ENCODE measurements at regions not wholly inside any gene's neighbourhood (a gene's known extent, or its start where the extent isn't known, plus 50 kb on each side); places are given as distances from the start of the nearest gene placed in this dataset.
"Not testable (repeated sequence)": the region's sequence is repeated elsewhere in the genome, so short reads cannot be mapped to it uniquely, and the experiment has no call there.

GRCh38 chr2:126952216-126952615, 53.5 kb downstream of the TEX51 start:
- no peak for DNase-seq

- no peak for DNase-seq
Measured at GRCh38 chr2:126953483-126953882, 54.8 kb downstream of the TEX51 start.

GRCh38 chr2:126954831-126955230, 56.1 kb downstream of the TEX51 start:
- no peak for DNase-seq

DNA sequence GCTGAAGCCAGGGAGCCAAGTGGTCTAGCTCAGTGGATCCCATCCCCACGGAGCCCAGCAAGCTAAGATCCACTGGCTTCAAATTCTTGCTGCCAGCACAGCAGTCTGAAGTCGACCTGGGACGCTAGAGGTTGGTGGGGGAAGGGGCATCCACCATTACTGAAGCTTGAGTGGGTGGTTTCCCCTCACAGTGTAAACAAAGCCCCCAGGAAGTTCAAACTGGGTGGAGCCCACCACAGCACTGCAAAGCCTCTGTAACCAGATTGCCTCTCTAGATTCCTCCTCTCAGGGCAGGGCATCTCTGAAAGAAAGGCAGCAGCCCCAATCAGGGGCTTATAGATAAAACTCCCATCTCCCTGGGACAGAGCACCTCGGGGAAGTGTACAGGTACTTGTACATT, 58.1 kb downstream of the TEX51 start:
- DNase-seq = not testable (repeated sequence)

- no peak for DNase-seq
Measured at GRCh38 chr2:126963390-126963789, 64.7 kb downstream of the TEX51 start.

GRCh38 chr2:126966601-126967000, 67.9 kb downstream of the TEX51 start:
- no peak for DNase-seq

DNA sequence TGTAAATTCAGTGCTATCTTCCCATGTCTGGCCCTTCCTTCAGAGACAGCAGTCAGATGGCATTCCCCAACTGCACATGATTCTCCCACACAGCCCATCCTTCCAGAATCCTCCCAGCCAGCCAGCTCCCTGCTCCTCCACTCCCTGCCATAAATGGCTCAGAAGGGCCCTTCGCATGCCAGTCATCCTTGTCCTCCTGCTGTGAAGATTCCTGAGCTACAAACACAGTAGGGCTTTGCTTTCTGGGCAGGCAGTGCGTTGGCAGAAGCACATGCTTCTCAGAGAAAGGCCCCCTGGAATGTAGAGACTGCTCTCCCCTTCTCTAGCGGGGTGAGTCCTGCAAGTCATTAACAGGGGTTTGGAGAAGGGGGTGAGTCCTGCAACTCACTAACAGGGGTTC, 71.9 kb downstream of the TEX51 start:
- DNase-seq = no peak

DNA sequence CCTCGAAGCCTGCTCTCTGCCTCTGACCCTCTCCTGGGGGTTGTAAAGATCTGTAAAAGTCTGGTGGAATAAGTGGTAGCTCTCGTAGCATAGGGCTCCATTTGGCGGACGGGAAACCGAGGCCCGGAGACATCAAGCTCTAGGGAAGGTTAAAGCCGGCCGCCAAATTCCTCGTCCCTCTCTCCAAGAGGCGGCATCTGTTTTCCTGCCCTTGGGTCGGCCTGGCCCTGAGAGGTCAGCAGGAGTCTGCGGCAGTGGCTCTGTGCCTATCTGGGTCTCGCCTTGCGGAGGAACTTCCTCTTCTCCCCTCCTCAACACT, 72.4 kb downstream of the TEX51 start:
- no peak for DNase-seq

DNA sequence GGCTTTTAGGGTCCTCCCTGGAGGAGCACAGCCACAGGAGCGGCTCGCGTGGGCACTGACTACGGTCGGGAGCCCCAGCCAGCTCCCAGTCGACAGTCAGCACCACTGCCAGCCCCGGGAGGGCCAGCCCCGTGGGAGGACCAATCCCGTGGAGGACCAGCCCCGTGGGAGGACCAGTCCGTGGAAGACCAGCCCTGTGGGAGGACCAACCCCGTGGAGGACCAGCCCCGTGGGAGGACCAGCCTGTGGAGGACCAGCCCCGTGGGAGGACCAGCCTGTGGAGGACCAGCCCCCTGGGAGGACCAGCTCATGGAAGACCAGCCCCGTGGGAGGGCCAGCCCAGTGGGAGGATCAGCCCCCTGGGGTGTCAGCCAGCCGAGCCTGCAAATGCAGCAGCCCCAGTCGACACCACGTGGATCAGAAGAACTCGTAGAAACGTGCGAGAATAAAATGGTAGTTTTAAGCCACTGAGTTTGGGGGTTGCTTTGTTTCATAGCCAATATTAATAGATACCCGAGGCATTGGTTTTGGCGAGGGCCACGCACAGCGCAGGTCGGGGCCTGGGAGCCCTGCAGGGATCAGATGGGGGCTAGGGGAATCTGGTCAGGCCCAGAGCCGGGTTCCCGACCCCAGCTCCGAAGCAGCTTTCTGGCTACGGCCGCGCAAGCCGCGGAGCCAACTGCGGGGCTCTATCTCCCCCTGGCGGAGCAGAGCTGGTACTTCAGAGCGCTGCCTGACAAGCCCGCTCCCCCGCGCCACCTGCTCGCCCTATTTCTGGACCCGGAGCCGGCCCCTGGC, 73.0 kb downstream of the TEX51 start:
- peak; percentile 5 for DNase-seq

DNA sequence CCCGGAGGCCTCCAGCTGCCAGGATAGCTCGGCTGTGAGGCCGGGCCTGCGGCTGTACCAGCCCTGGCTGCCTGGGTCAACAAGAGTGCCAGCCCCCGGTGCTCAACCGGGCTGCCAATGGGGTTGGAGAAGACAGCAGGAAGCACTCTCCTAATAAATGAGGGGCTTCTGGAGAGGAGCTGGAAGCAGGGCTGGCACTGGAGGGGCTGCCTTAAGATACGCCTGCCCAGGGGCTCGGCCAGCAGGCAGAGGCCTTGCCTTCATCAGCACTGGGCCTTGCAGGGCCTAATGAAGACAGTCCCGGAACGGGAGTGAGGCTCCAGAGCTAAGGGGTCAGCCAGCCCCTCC, 73.6 kb downstream of the TEX51 start:
- no peak for DNase-seq

GRCh38 chr2:126973745-126974144, 75.1 kb downstream of the TEX51 start:
- DNase-seq = no peak

GRCh38 chr2:126975671-126976655, 77.3 kb downstream of the TEX51 start:
- no peak for DNase-seq

DNA sequence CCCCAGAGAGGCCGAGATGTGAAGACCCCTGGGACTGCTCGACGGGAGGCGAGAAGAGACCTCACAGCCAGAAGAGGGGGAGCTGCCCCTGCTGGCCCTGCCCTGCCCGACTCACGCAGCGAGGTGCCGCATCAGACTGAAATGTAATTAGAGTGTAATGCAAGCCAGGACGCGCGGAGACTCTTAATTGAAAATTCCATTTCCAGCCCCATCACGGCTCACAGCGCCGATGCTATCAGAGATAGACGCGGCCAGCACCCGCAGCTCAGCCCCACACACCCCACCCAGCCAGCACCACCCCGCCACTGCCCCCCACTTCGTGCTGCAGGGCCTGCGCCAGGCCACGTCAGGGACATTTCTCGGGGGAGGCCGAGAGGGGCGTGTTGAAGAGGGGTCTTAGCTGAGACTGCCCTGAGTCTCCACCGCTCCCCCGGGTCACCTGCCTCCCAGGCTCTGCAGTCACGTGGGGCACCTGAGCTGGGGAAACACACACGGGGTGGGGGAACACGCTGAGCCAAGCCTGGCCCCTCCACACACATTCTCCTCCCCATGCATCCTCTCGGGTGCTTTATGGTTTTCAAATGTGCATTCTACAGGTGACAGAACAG, 78.1 kb downstream of the TEX51 start:
- DNase-seq = no peak

DNA sequence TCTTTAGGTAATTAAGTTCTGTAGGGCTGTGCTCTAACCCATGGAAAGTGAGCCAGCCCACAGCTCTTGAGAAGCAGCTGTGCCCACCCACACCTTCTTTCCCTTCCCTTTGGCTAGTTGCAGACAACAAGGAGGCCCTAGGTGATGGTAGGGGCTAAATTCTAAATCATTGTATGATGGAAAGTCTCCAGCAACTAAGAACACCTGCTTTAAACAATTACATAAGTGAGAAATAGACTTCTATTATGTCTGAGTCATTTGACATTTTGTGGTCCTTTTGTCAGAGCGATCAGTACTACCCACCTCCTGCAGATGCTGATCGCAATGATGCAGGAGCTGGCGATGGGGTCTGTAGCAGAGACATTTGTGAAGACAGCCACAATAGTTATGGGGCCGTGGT, 79.6 kb downstream of the TEX51 start:
- no peak for DNase-seq

GRCh38 chr2:126979039-126980003, 80.6 kb downstream of the TEX51 start:
- DNase-seq = no peak

DNA sequence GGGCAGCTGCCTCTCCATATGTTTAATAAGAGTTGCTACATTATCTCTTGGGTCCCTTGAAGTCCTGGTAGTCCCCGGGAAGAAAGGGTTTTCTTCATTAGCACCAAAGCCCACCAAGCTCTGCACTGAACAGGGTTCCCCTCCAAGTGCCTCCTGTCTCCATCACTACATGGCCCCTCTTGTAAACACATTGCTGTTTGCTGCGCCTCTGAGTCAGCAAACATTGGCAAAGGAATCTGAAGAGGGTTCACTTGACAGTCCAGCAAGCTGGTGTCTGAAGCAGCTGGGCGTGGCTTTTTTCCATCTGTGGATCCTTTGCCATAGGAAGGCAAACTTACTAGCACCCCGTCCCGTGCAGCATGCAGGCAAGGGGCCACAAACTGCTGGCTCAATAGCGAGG, 82.8 kb downstream of the TEX51 start:
- DNase-seq = no peak

DNA sequence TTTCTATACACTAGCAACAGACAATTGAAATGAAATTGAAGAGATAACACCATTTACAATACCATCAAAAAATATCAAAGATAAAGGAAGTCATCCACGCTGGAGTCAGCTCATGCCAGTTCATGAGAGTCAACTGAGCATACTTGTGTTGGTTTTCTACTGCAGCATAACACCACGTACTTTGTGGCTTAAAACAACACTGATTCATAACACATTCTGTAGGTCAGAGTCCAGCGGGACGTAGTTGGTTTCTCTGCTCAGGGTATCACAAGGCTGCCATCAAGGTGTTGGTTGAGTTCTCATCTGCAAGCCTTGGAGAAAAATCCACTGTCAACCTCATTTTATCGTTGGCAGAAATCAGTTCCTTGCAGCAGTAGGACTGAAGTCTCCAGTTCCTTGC, 84.2 kb downstream of the TEX51 start:
- no peak for DNase-seq

DNA sequence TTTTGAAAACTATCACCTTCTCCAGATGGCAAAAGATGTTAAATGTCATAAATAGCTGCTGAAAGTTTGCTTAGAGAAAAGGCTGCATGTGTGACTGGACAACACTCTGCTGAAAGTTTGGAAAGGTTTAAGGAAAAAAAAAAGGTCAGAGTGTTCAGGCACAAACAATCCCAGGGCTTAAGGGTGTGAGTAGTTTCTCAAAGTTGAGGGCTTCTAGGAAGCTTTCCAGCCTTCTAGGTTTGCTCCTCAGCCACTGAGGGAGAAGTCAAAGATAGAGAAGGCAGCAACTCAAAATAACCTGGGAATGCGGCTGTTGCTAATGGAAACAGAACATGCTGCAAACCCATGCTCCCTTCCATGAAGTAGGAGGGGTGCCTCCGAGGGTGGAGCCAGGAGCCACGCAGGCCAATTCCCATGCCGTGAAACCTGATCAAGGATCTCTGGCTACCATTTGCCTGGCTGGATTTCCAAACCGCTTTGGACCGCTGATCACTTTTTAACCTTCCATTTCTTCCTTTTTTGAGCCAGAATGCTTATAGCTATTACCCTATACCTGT, 88.0 kb downstream of the TEX51 start:
- DNase-seq = no peak

DNA sequence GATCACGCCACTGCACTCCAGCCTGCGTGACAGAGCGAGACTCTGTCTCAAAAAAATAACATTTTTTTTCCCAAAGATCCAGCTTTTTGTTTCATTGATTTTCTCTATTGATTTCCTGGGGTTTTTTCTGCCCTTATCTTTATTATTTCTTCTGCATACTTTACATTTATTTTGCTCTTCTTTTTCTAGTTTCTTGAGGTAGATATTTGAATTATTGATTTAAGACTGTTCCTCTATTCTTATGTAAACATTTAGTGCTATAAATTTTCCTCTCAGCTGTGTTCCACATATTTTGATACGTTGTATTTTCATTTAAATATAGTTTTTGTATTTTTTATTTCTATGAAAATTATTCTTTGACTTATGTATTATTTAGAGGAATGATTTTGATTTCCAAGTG, 89.8 kb downstream of the TEX51 start:
- DNase-seq = no peak

- DNase-seq = not testable (repeated sequence)
Measured at GRCh38 chr2:126989064-126989463, 90.4 kb downstream of the TEX51 start.

DNA sequence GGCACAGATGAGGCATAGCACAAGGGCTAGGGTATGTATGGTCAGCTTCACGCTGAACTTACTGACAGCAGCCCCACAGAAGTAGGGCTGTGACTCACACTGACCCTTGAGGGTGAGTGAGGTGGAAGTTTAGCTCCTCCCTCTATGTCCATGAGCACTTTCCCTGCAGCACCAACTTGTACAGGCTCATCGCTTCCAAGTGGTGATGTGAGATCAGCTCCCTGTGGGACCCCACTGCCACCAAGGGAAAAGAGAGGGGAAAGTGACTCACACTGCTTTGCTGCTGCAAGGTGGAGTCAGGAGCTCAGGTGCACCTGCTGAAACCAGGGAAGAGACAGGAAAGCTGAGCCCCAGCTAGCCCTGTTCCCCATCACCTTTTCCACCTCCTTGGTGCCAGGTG, 91.5 kb downstream of the TEX51 start:
- DNase-seq = no peak
